ENCODE measurements at regions not wholly inside any gene's neighbourhood (a gene's known extent, or its start where the extent isn't known, plus 50 kb on each side); places are given as distances from the start of the nearest gene placed in this dataset.

DNA sequence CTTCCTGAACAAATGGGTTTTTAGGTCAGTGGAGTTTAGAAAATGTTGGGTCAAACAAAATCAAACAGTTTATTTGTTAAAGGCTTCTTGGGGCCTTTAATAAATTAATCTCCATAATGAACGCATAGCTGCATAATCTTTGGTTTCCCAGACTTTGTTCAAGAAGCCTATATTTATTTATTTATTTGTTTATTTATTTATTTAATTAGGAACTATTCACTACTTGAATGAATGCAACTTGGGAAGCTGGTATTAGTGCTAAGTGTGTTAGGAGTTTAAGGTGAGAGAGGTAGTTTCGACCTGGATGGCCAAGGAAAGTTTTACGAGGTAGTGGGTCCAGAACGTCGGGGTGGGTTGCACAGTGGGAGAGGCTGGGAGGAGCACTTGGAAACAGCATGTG lies 281.9 kb upstream of the C2CD4B start:
- no peaks in the 10 kb centered on the region for H3K27me3 ChIP-seq (ENCODE audit: insufficient read depth, low read depth)
- ChIA-PET CTCF (no interaction called here), POLR2A (ENCODE audit: unreplicated experiment) (no interaction called here)
- intact Hi-C loops (cut with micrococcal nuclease; ENCODE audit: unreplicated experiment) = no loop called here
- no peak overlapping the region for H3K4me2 ChIP-seq
- no peak overlapping the region for H2AFZ ChIP-seq
- no peaks in the 10 kb centered on the region for H3K79me2 ChIP-seq (ENCODE audit: low read depth)
- H3K4me3 ChIP-seq = no peak overlapping the region
- peaks cover 2% of the 10 kb centered on the region; the same call in 1 of the 2 replicates for H3F3A ChIP-seq (ENCODE audit: insufficient read depth, low read depth)
- H3K27ac ChIP-seq = no peak overlapping the region
- no peaks in the 10 kb centered on the region for H3K36me3 ChIP-seq (ENCODE audit: low read depth)
- no TSS peak for BruUV-seq (replicated peaks)
- TF ChIP-seq CTCF (conservative IDR thresholded peaks at IDR 0.05) (no peak), EZH2 (IDR thresholded peaks at IDR 0.05; ENCODE audit: low read depth) (no peak)
- no peaks in the 10 kb centered on the region for H3K9me2 ChIP-seq (ENCODE audit: insufficient read depth)
- H3K9me3 ChIP-seq (ENCODE audit: insufficient read depth, low read depth) = no peaks in the 10 kb centered on the region
- no peaks in the 10 kb centered on the region for H3K4me1 ChIP-seq (replicated peaks; ENCODE audit: insufficient read depth)
- H4K20me1 ChIP-seq (ENCODE audit: insufficient read depth) = no peaks in the 10 kb centered on the region
- no peak for DNase-seq

DNA sequence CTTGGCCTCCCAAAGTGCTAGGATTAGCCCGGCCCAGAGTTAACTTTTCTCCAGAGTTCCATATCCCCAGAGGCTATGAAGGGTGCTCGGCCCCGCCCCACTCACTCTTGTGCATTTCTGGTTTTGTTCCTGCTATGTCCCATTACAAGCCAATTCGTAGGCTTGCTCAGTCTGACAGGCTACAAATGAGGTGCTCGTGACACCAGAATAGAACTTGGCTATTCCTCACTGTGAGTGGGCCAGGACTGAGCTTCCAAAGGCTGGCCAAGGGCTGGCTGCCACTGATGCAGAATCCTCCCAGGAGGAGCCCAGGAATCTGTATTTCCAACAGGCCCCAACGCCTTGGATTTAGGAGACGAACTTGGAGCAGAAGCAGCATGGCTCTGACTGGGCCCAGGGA lies 282.7 kb upstream of the C2CD4B start:
- no peaks in the 10 kb centered on the region for H3K79me2 ChIP-seq (ENCODE audit: low read depth)
- no peaks in the 10 kb centered on the region for H3K27me3 ChIP-seq (ENCODE audit: insufficient read depth, low read depth)
- ChIA-PET CTCF (no interaction called here), POLR2A (ENCODE audit: unreplicated experiment) (no interaction called here)
- no peaks in the 10 kb centered on the region for H3K9me3 ChIP-seq (ENCODE audit: insufficient read depth, low read depth)
- no peak for TF ChIP-seq CTCF (conservative IDR thresholded peaks at IDR 0.05)
- peaks cover 2% of the 10 kb centered on the region; the same call in 1 of the 2 replicates for H3F3A ChIP-seq (ENCODE audit: insufficient read depth, low read depth)
- H4K20me1 ChIP-seq (ENCODE audit: insufficient read depth) = no peaks in the 10 kb centered on the region
- no peak for DNase-seq
- intact Hi-C loops (cut with micrococcal nuclease; ENCODE audit: unreplicated experiment) = no loop called here
- H3K4me1 ChIP-seq (replicated peaks; ENCODE audit: insufficient read depth) = no peaks in the 10 kb centered on the region
- BruUV-seq (replicated peaks) = no TSS peak
- no peak overlapping the region for H3K27ac ChIP-seq
- H3K4me3 ChIP-seq = no peak overlapping the region
- no peaks in the 10 kb centered on the region for H3K36me3 ChIP-seq (ENCODE audit: low read depth)
- H2AFZ ChIP-seq = no peak overlapping the region
- H3K9me2 ChIP-seq (ENCODE audit: insufficient read depth) = no peaks in the 10 kb centered on the region
- H3K4me2 ChIP-seq = no peak overlapping the region

DNA sequence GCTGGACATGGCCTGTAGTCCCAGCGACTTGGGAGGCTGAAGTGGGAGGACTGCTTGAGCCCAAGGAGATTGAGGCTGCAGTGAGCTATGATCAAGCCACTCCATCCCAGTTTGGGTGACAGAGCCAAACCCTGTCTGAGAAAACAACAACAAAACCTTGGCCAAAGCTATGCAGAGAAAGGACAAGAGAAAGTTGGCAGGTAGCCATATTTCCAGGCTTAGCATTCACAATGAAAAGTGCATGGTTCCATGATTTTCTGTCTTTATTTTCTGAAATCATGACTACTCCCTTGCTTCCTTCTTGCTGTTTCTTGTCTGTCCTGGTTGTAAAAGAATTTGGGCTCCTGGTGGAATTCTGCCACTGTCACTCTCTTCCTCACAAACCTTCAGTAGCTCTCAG lies 284.6 kb upstream of the C2CD4B start:
- POLR2A ChIA-PET (ENCODE audit: unreplicated experiment) = interaction anchor here (0.5 kb wide), 1 partner anchor 120 kb away, joined by 3 read pairs; no protein-coding TSS in a partner anchor
- H3K4me3 ChIP-seq = no peak overlapping the region

More for the DNA sequence above, 284.6 kb upstream of the C2CD4B start:
- no peaks in the 10 kb centered on the region for H4K20me1 ChIP-seq (ENCODE audit: insufficient read depth)
- no peaks in the 10 kb centered on the region for H3K79me2 ChIP-seq (ENCODE audit: low read depth)
- H3K4me2 ChIP-seq = no peak overlapping the region
- TF ChIP-seq EZH2 (IDR thresholded peaks at IDR 0.05; ENCODE audit: low read depth) (no peak), CTCF (conservative IDR thresholded peaks at IDR 0.05) (no peak)
- H3K4me1 ChIP-seq (replicated peaks; ENCODE audit: insufficient read depth) = no peaks in the 10 kb centered on the region
- H3K27me3 ChIP-seq (ENCODE audit: insufficient read depth, low read depth) = no peaks in the 10 kb centered on the region
- no peak overlapping the region for H2AFZ ChIP-seq
- H3K36me3 ChIP-seq (ENCODE audit: low read depth) = no peaks in the 10 kb centered on the region
- H3K9me2 ChIP-seq (ENCODE audit: insufficient read depth) = no peaks in the 10 kb centered on the region
- H3F3A ChIP-seq (ENCODE audit: insufficient read depth, low read depth) = peaks cover 2% of the 10 kb centered on the region; the same call in 1 of the 2 replicates
- BruUV-seq (replicated peaks) = no TSS peak
- H3K9me3 ChIP-seq (ENCODE audit: insufficient read depth, low read depth) = no peaks in the 10 kb centered on the region
- DNase-seq = no peak
- no peak overlapping the region for H3K27ac ChIP-seq
- CTCF ChIA-PET = no interaction called here
- intact Hi-C loops (cut with micrococcal nuclease; ENCODE audit: unreplicated experiment) = no loop called here
